Suppressor macrophage treated with lipopolysaccharide for 1 hour (primary cell): ENCODE measurements at regions not wholly inside any gene's neighbourhood (a gene's known extent, or its start where the extent isn't known, plus 50 kb on each side); places are given as distances from the start of the nearest gene placed in this dataset.

Experiments
- DNase-seq, 3 donors: peaks; one replicate each; pipeline ENCODE4 v3.0.0-alpha.2; 2020 to 2022

- DNase-seq, result no peak
Measured at GRCh38 chr11:32161293-32161692, 70.4 kb downstream of the RCN1 start.

- no peak for DNase-seq
Measured at GRCh38 chr11:32162351-32162750, 71.5 kb downstream of the RCN1 start.

GRCh38 chr11:32162906-32163305, 72.0 kb downstream of the RCN1 start:
- DNase-seq, result no peak

- no peak for DNase-seq
Measured at GRCh38 chr11:32163557-32163956, 72.7 kb downstream of the RCN1 start.

- no peak for DNase-seq
Measured at GRCh38 chr11:32164836-32165235, 74.0 kb downstream of the RCN1 start.

GRCh38 chr11:32168924-32169323, 78.0 kb downstream of the RCN1 start:
- DNase-seq, result no peak

- DNase-seq, result no peak
Measured at GRCh38 chr11:32171445-32171844, 80.6 kb downstream of the RCN1 start.

- DNase-seq, result no peak
Measured at GRCh38 chr11:32172041-32172847, 81.4 kb downstream of the RCN1 start.

GRCh38 chr11:32172848-32173834, 82.3 kb downstream of the RCN1 start:
- peak; percentile 53 to 69 (median 68) for DNase-seq

GRCh38 chr11:32173977-32174376, 83.1 kb downstream of the RCN1 start:
- no peak for DNase-seq

- peak; percentile 83 to 90 (median 85) for DNase-seq
Measured at GRCh38 chr11:32176223-32176934, 85.5 kb downstream of the RCN1 start.

GRCh38 chr11:32178692-32179091, 87.8 kb downstream of the RCN1 start:
- DNase-seq, result no peak

- DNase-seq, result no peak
Measured at GRCh38 chr11:32183512-32183911, 92.6 kb downstream of the RCN1 start.

- no peak for DNase-seq
Measured at GRCh38 chr11:32184041-32184722, 93.3 kb downstream of the RCN1 start.

- DNase-seq, result no peak
Measured at GRCh38 chr11:32184723-32185376, 94.0 kb downstream of the RCN1 start.

GRCh38 chr11:32186118-32186517, 95.2 kb downstream of the RCN1 start:
- DNase-seq, result no peak

- DNase-seq, result no peak
Measured at GRCh38 chr11:32187111-32187510, 96.2 kb downstream of the RCN1 start.

GRCh38 chr11:32188785-32189184, 97.9 kb downstream of the RCN1 start:
- no peak for DNase-seq

- no peak for DNase-seq
Measured at GRCh38 chr11:32196137-32196536, 105.3 kb downstream of the RCN1 start.

- DNase-seq, result no peak
Measured at GRCh38 chr11:32198053-32198452, 107.2 kb downstream of the RCN1 start.

- no peak for DNase-seq
Measured at GRCh38 chr11:32200136-32200847, 109.4 kb downstream of the RCN1 start.
